ENCODE measurements at regions not wholly inside any gene's neighbourhood (a gene's known extent, or its start where the extent isn't known, plus 50 kb on each side); places are given as distances from the start of the nearest gene placed in this dataset.

DNA sequence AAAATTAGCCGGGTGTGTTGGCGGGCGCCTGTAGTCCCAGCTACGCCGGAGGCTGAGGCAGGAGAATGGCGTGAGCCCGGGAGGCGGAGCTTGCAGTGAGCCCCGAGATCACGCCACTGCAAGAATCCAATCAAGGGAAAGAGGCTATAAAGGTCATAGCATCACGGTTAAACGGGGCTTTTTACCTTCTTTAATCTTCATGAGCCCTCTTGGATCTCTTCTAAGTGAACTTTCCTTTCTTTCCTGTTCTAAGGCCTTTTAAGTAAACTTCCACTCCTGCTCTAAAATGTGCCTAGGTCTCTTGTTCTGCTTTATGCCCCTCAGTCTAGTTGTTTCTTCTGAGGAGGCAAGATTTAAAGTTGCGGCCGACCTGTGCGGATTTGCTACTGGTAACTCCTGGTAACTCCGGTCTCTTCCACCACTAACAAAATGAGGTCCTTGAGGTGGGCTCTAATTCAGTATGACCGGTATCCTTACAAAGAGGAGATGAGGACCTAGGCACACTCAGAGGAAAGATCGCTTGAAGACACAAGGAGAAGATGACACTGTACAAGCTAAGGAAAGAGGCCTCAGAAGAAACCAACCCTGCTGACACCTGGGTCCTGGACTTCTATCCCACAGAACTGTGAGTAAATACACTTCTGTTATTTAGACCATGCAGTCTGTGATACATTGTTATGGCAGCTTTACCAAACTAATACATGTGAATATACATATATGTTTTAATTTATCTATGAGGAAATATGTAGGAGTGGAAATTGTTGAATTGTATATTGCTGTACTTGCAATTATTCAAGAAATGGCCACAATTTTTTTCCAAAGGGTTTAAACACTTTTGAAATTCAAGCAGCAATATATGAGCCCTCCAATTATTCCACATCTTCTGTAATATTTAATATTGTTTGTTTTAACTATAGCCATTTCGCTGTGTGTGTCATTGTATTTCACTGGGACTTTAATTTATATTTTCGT lies 331.5 kb upstream of the CNTNAP2 start:
- TF ChIP-seq, protein P1, sequence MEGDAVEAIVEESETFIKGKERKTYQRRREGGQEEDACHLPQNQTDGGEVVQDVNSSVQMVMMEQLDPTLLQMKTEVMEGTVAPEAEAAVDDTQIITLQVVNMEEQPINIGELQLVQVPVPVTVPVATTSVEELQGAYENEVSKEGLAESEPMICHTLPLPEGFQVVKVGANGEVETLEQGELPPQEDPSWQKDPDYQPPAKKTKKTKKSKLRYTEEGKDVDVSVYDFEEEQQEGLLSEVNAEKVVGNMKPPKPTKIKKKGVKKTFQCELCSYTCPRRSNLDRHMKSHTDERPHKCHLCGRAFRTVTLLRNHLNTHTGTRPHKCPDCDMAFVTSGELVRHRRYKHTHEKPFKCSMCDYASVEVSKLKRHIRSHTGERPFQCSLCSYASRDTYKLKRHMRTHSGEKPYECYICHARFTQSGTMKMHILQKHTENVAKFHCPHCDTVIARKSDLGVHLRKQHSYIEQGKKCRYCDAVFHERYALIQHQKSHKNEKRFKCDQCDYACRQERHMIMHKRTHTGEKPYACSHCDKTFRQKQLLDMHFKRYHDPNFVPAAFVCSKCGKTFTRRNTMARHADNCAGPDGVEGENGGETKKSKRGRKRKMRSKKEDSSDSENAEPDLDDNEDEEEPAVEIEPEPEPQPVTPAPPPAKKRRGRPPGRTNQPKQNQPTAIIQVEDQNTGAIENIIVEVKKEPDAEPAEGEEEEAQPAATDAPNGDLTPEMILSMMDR (IDR thresholded peaks at IDR 0.05): no peak
- no peak for TF ChIP-seq EZH2 (IDR thresholded peaks at IDR 0.05; ENCODE audit: borderline replicate concordance, insufficient read depth, low read depth, low read length, poor library complexity, severe bottlenecking)
